T47D (cell line): ENCODE measurements at regions not wholly inside any gene's neighbourhood (a gene's known extent, or its start where the extent isn't known, plus 50 kb on each side); places are given as distances from the start of the nearest gene placed in this dataset.

Source experiments
- DNase-seq, 2 experiments: peaks; one replicate each; pipeline versions ENCODE4 v3.0.0 to v3.0.0-alpha.2; 2011 to 2012; ENCODE audit warnings: low read depth in 1 of 2, low spot score in 1 of 2
- JUND ChIP-seq: IDR thresholded peaks from 2 replicates; pipeline ENCODE4 v1.6.1; 2012; ENCODE audit warnings: low read depth
- in situ Hi-C: cut with HindIII; loops from 2 replicates; pipeline ENCODE4 v1.10.0; 2016; ENCODE audit warnings: low sequenced_read_pairs, low pct_unique_long_range_greater_than_20kb

- no peak for TF ChIP-seq JUND
- in situ Hi-C loops, result no loop called here
- DNase-seq, result no peak
These were observed 106.8 kb downstream of the FOXB1 start for GRCh38 chr15:60110909-60111308.

GRCh38 chr15:60115579-60116380 lies 111.7 kb downstream of the FOXB1 start:
- no peak for DNase-seq
- no peak for TF ChIP-seq JUND
- in situ Hi-C loops, result no loop called here

- DNase-seq, result no peak
- in situ Hi-C loops, result no loop called here
- no peak for TF ChIP-seq JUND
These were observed 112.5 kb downstream of the FOXB1 start for GRCh38 chr15:60116456-60117089.

GRCh38 chr15:60118146-60118545 lies 114.0 kb downstream of the FOXB1 start:
- TF ChIP-seq JUND, result no peak
- DNase-seq, result no peak
- in situ Hi-C loops, result no loop called here

- DNase-seq, result no peak
- no peak for TF ChIP-seq JUND
- in situ Hi-C loops, result no loop called here
These were observed 114.5 kb downstream of the FOXB1 start for GRCh38 chr15:60118626-60119025.

- DNase-seq, result no peak
- no peak for TF ChIP-seq JUND
- in situ Hi-C loops, result no loop called here
These were observed 115.0 kb downstream of the FOXB1 start for GRCh38 chr15:60119101-60119500.

GRCh38 chr15:60120100-60120499 lies 116.0 kb downstream of the FOXB1 start:
- DNase-seq, result no peak
- in situ Hi-C loops, result no loop called here
- TF ChIP-seq JUND, result no peak

GRCh38 chr15:60121845-60122244 lies 117.7 kb downstream of the FOXB1 start:
- no peak for DNase-seq
- TF ChIP-seq JUND, result no peak
- in situ Hi-C loops, result no loop called here

- no peak for TF ChIP-seq JUND
- in situ Hi-C loops, result no loop called here
These were observed 118.6 kb downstream of the FOXB1 start for GRCh38 chr15:60122691-60123090.

GRCh38 chr15:60124460-60125070 lies 120.5 kb downstream of the FOXB1 start:
- in situ Hi-C loops, result no loop called here
- no peak for TF ChIP-seq JUND
- no peak for DNase-seq

More at GRCh38 chr15:60122691-60123090, 118.6 kb downstream of the FOXB1 start:
- DNase-seq, result no peak

GRCh38 chr15:60125334-60125733 lies 121.2 kb downstream of the FOXB1 start:
- DNase-seq, result no peak
- in situ Hi-C loops, result no loop called here
- no peak for TF ChIP-seq JUND

GRCh38 chr15:60126200-60126599 lies 122.1 kb downstream of the FOXB1 start:
- DNase-seq, result no peak
- no peak for TF ChIP-seq JUND
- in situ Hi-C loops, result no loop called here

- in situ Hi-C loops, result no loop called here
- DNase-seq, result no peak
- no peak for TF ChIP-seq JUND
These were observed 122.5 kb downstream of the FOXB1 start for GRCh38 chr15:60126661-60127060.
